ENCODE measurements at regions not wholly inside any gene's neighbourhood (a gene's known extent, or its start where the extent isn't known, plus 50 kb on each side); places are given as distances from the start of the nearest gene placed in this dataset.

DNA sequence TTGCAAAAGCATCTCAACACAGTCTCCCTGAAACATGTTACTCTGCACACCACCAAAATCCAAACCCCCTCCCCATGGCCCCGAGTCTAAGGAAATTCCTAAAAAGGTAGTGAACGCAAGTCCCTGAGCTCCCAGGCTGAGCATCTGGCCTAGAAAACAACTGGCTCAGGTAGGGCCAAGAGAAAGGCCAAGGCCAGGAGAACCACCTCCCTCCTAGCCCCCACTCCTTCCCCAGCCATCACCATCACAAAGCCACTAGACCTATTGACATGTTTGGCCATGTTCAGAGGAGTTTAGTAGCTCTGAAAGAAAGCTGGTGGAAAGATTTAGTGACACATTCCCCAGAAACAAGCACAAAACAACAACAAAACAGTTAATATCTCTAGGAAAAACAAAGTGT is 220.0 kb upstream of the PSMD7 start:
- H4K20me1 ChIP-seq (ENCODE audit: insufficient read depth, low read length): no peaks in the 10 kb centered on the region
- no peaks in the 10 kb centered on the region for H3K79me2 ChIP-seq (ENCODE audit: insufficient read depth, low read depth, low read length)
- H3K4me3 ChIP-seq (ENCODE audit: low read depth, low read length, poor library complexity, severe bottlenecking): no peak overlapping the region
- no TSS peak for BruUV-seq (replicated peaks)
- no peak for TF ChIP-seq EZH2phosphoT487 (IDR thresholded peaks at IDR 0.05; ENCODE audit: borderline replicate concordance, low read depth, low read length)
- TF ChIP-seq, protein P1, sequence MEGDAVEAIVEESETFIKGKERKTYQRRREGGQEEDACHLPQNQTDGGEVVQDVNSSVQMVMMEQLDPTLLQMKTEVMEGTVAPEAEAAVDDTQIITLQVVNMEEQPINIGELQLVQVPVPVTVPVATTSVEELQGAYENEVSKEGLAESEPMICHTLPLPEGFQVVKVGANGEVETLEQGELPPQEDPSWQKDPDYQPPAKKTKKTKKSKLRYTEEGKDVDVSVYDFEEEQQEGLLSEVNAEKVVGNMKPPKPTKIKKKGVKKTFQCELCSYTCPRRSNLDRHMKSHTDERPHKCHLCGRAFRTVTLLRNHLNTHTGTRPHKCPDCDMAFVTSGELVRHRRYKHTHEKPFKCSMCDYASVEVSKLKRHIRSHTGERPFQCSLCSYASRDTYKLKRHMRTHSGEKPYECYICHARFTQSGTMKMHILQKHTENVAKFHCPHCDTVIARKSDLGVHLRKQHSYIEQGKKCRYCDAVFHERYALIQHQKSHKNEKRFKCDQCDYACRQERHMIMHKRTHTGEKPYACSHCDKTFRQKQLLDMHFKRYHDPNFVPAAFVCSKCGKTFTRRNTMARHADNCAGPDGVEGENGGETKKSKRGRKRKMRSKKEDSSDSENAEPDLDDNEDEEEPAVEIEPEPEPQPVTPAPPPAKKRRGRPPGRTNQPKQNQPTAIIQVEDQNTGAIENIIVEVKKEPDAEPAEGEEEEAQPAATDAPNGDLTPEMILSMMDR (conservative IDR thresholded peaks at IDR 0.05; ENCODE audit: low read length): no peak
- no peak for DNase-seq (ENCODE audit: low spot score)
- H3K27ac ChIP-seq (ENCODE audit: low read depth, low read length, poor library complexity, severe bottlenecking): no peak overlapping the region
- intact Hi-C loops (cut with micrococcal nuclease; ENCODE audit: unreplicated experiment): no loop called here
- ChIA-PET CTCF (ENCODE audit: unreplicated experiment) (no interaction called here), POLR2A (no interaction called here)
- H3K36me3 ChIP-seq (ENCODE audit: insufficient read depth, low read length): no peaks in the 10 kb centered on the region
- H3K9me3 ChIP-seq (ENCODE audit: low read length): peaks cover 12% of the 10 kb centered on the region; the same call in 1 of the 2 replicates
- H3K9me2 ChIP-seq (ENCODE audit: insufficient read depth, low read length): no peaks in the 10 kb centered on the region
- no peak overlapping the region for H2AFZ ChIP-seq (ENCODE audit: low read length)
- no peaks in the 10 kb centered on the region for H3K4me1 ChIP-seq (ENCODE audit: insufficient read depth, low read length, poor library complexity, severe bottlenecking)
- no peak overlapping the region for H3K4me2 ChIP-seq (ENCODE audit: low read length)

DNA sequence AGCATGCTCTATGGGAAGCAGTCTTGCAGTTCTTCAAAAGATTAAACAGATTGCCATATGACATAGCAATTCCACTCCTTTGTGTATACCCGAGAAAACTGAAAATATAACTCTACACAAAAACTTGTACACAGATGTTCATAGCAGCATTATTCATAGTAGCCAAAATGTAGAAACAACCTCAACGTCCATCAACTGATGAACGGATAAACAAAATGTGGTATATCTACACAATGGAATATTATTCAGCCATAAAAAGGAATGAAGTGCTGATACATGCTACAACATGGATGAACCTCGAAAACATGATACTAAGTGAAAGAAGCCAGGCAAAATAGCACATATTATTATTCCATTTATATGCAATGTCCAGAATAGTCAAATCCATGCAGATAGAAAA is 221.2 kb upstream of the PSMD7 start:
- CTCF ChIA-PET (ENCODE audit: unreplicated experiment): no interaction called here
- Histone ChIP-seq H3K9me3 (ENCODE audit: low read length) (peaks cover 12% of the 10 kb centered on the region; the same call in 1 of the 2 replicates), H3K4me1 (ENCODE audit: insufficient read depth, low read length, poor library complexity, severe bottlenecking) (no peaks in the 10 kb centered on the region), H3K4me3 (ENCODE audit: low read depth, low read length, poor library complexity, severe bottlenecking) (no peak overlapping the region), H3K4me2 (ENCODE audit: low read length) (no peak overlapping the region), H3K79me2 (ENCODE audit: insufficient read depth, low read depth, low read length) (no peaks in the 10 kb centered on the region), H3K27ac (ENCODE audit: low read depth, low read length, poor library complexity, severe bottlenecking) (no peak overlapping the region), H3K9me2 (ENCODE audit: insufficient read depth, low read length) (no peaks in the 10 kb centered on the region), H4K20me1 (ENCODE audit: insufficient read depth, low read length) (no peaks in the 10 kb centered on the region), H2AFZ (ENCODE audit: low read length) (no peak overlapping the region), H3K36me3 (ENCODE audit: insufficient read depth, low read length) (no peaks in the 10 kb centered on the region)
- intact Hi-C loops (cut with micrococcal nuclease; ENCODE audit: unreplicated experiment): no loop called here
- POLR2A ChIA-PET: no interaction called here
- BruUV-seq (replicated peaks): no TSS peak
- no peak for TF ChIP-seq EZH2phosphoT487 (IDR thresholded peaks at IDR 0.05; ENCODE audit: borderline replicate concordance, low read depth, low read length)
- TF ChIP-seq, protein P1 (conservative IDR thresholded peaks at IDR 0.05; ENCODE audit: low read length): no peak
- no peak for DNase-seq (ENCODE audit: low spot score)

DNA sequence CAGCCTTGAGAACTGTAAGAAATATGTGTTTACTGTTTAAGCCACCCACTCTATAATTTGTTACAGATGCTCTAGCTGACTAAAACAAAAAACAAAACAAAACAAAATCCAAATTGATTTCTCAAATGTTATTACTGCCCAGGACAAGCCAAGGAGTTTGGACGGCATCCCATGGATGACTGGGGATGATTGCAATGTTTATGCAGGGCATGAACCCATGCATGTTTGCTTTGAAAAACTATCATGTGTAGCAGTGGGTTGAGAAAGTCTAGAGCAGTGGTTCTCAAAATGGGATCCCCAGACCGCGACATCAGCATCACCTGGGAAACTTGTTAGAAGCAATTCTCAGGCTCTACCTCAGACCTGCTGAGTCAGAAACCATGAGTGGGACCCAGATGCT is 223.2 kb upstream of the PSMD7 start:
- Histone ChIP-seq H4K20me1 (ENCODE audit: insufficient read depth, low read length) (no peaks in the 10 kb centered on the region), H3K79me2 (ENCODE audit: insufficient read depth, low read depth, low read length) (no peaks in the 10 kb centered on the region), H3K4me2 (ENCODE audit: low read length) (no peak overlapping the region), H2AFZ (ENCODE audit: low read length) (no peak overlapping the region), H3K4me3 (ENCODE audit: low read depth, low read length, poor library complexity, severe bottlenecking) (no peak overlapping the region), H3K9me2 (ENCODE audit: insufficient read depth, low read length) (no peaks in the 10 kb centered on the region), H3K27ac (ENCODE audit: low read depth, low read length, poor library complexity, severe bottlenecking) (no peak overlapping the region), H3K9me3 (ENCODE audit: low read length) (peaks cover 12% of the 10 kb centered on the region; the same call in 1 of the 2 replicates), H3K36me3 (ENCODE audit: insufficient read depth, low read length) (no peaks in the 10 kb centered on the region), H3K4me1 (ENCODE audit: insufficient read depth, low read length, poor library complexity, severe bottlenecking) (no peaks in the 10 kb centered on the region)
- TF ChIP-seq EZH2phosphoT487 (IDR thresholded peaks at IDR 0.05; ENCODE audit: borderline replicate concordance, low read depth, low read length): no peak
- TF ChIP-seq, protein P1 (conservative IDR thresholded peaks at IDR 0.05; ENCODE audit: low read length): no peak
- BruUV-seq (replicated peaks): no TSS peak
- POLR2A ChIA-PET: interaction anchor here (0.5 kb wide), 1 partner anchor 21 kb away, joined by 3 read pairs; no protein-coding TSS in a partner anchor
- intact Hi-C loops (cut with micrococcal nuclease; ENCODE audit: unreplicated experiment): no loop called here
- CTCF ChIA-PET (ENCODE audit: unreplicated experiment): no interaction called here
- no peak for DNase-seq (ENCODE audit: low spot score)

Data from OCI-LY7 (cell line).